IMR-90 (cell line): ENCODE measurements at regions not wholly inside any gene's neighbourhood (a gene's known extent, or its start where the extent isn't known, plus 50 kb on each side); places are given as distances from the start of the nearest gene placed in this dataset.

Source experiments
- CEBPB ChIP-seq: IDR thresholded peaks from 2 replicates; pipeline ENCODE4 v1.6.1; 2012; ENCODE audit warnings: low read depth, low read length, improper control_type of control experiment
- CHD1 ChIP-seq: IDR thresholded peaks from 2 replicates; pipeline ENCODE4 v1.6.1; 2012; ENCODE audit warnings: low read depth, low read length, improper control_type of control experiment
- FOS ChIP-seq: fragments of 150-350 bp; IDR thresholded peaks from 2 replicates; pipeline ENCODE4 v1.6.1; 2016; ENCODE audit warnings: low read depth, low read length
- MAFK ChIP-seq: IDR thresholded peaks from 2 replicates; pipeline ENCODE4 v1.6.1; 2012; ENCODE audit warnings: low read depth, low read length, improper control_type of control experiment
- MXI1 ChIP-seq: IDR thresholded peaks from 2 replicates; pipeline ENCODE4 v1.6.1; 2012; ENCODE audit warnings: low read depth, mild to moderate bottlenecking, low read length, moderate library complexity, borderline replicate concordance
- POLR2A ChIP-seq: IDR thresholded peaks from 2 replicates; pipeline ENCODE4 v1.6.1; 2012; ENCODE audit warnings: mild to moderate bottlenecking, low read depth, low read length
- RCOR1 ChIP-seq: IDR thresholded peaks from 2 replicates; pipeline ENCODE4 v1.6.1; 2012; ENCODE audit warnings: mild to moderate bottlenecking, low read length, improper control_type of control experiment; ENCODE audit not compliant: insufficient replicate concordance
- RFX5 ChIP-seq: IDR thresholded peaks from 2 replicates; pipeline ENCODE4 v1.8.0; 2012; ENCODE audit warnings: low read depth, mild to moderate bottlenecking, low read length, moderate library complexity
- SMC3 ChIP-seq: fragments of 150-350 bp; IDR thresholded peaks from 2 replicates; pipeline ENCODE4 v1.6.1; 2016; ENCODE audit warnings: low read depth, mild to moderate bottlenecking, antibody characterized with exemption, low read length, moderate library complexity
- TF ChIP-seq, protein P1 (sequence below): conservative IDR thresholded peaks from 2 replicates; pipeline ENCODE4 v1.5.1; 2012; ENCODE audit warnings: mild to moderate bottlenecking, low read depth, low read length, improper control_type of control experiment
- TF ChIP-seq, protein P2 (sequence below): fragments of 150-350 bp; IDR thresholded peaks from 2 replicates; pipeline ENCODE4 v1.6.1; 2017; ENCODE audit warnings: mild to moderate bottlenecking, antibody characterized with exemption, low read length, low read depth

DNA sequence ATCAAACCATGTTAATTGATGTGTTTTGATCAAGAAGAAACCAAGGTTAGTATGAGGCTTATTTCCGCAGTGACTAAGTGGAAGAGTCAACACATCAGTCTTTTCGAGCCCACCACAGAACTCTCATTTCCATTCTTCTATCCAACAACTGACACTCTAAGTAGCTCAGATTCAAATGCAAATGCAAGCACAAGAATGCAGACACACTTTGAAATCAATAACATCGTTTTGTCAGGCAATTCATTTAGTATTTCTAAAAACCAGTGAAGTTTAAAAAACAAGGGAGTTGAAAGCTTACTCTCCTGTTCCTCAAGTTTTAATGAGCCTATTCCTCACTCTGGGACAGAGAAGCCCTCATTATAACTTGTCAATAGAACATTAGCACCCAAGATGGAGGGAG, 433.1 kb downstream of the ZIC3 start:
- TF ChIP-seq CEBPB, result no peak
- TF ChIP-seq, protein P1, sequence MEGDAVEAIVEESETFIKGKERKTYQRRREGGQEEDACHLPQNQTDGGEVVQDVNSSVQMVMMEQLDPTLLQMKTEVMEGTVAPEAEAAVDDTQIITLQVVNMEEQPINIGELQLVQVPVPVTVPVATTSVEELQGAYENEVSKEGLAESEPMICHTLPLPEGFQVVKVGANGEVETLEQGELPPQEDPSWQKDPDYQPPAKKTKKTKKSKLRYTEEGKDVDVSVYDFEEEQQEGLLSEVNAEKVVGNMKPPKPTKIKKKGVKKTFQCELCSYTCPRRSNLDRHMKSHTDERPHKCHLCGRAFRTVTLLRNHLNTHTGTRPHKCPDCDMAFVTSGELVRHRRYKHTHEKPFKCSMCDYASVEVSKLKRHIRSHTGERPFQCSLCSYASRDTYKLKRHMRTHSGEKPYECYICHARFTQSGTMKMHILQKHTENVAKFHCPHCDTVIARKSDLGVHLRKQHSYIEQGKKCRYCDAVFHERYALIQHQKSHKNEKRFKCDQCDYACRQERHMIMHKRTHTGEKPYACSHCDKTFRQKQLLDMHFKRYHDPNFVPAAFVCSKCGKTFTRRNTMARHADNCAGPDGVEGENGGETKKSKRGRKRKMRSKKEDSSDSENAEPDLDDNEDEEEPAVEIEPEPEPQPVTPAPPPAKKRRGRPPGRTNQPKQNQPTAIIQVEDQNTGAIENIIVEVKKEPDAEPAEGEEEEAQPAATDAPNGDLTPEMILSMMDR, result no peak
- TF ChIP-seq, protein P2, sequence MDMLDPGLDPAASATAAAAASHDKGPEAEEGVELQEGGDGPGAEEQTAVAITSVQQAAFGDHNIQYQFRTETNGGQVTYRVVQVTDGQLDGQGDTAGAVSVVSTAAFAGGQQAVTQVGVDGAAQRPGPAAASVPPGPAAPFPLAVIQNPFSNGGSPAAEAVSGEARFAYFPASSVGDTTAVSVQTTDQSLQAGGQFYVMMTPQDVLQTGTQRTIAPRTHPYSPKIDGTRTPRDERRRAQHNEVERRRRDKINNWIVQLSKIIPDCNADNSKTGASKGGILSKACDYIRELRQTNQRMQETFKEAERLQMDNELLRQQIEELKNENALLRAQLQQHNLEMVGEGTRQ, result no peak
- no peak for TF ChIP-seq RCOR1
- TF ChIP-seq MAFK, result no peak
- no peak for TF ChIP-seq POLR2A
- no peak for TF ChIP-seq FOS
- no peak for TF ChIP-seq MXI1
- TF ChIP-seq CHD1, result no peak
- TF ChIP-seq RFX5, result no peak
- no peak for TF ChIP-seq SMC3
